Left ventricle myocardium superior (tissue), 1 donor: ENCODE measurements at regions not wholly inside any gene's neighbourhood (a gene's known extent, or its start where the extent isn't known, plus 50 kb on each side); places are given as distances from the start of the nearest gene placed in this dataset.
"Not testable (repeated sequence)": the region's sequence is repeated elsewhere in the genome, so short reads cannot be mapped to it uniquely, and the experiment has no call there.

Source experiments
- ATAC-seq: fragments of 200-7000 bp; cut with Tn5 transposase; one replicate; pipeline ENCODE4 v1.9.1; 2020; ENCODE audit warnings: mild to moderate bottlenecking, moderate library complexity
- DNase-seq: peaks from one replicate; pipeline ENCODE4 v3.0.0-alpha.2; 2020
- intact Hi-C: fragments of 100-400 bp; cut with micrococcal nuclease; formaldehyde crosslinking; loops from one replicate; pipeline ENCODE4 v1.11.0; 2022
- donor health status: DM: no; HTN: yes; CAD: no; lungs with severe emphysema.

DNA sequence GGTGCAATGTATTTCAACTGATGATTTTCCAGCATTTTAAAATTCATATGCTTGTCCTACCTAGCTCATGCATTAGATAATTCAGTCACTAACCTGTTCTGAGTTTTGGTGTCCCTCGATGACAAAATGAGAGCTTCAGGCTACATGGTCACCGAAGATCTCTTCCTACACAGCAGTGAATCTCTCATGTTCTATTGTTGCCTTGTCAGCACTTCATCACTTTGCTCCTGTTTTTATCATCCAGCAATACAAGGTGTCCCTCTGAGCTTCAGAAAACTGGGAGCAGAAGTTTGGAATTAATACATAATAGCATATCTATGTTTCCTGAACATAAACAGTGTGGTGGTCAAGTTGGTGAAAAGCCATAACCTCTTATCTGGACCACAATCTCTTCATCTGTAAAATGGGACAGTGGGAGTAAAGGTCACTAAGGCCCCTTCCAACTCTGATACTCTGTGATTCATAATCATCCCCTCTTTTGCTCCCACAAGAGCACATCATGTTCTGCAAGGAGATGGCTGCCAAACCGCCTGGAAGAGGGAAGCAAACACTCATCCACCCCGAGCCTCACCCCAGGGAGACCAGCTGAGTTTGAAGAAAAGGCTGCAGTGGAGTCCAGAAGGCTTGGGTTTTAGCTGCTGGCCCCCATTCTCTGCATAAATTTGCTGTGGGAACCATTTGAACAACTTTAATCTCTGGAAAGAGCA is 137.9 kb upstream of the F3 start:
- peak; percentile 73 for DNase-seq
- ATAC-seq = peak; percentile 92
- intact Hi-C loops = no loop called here

DNA sequence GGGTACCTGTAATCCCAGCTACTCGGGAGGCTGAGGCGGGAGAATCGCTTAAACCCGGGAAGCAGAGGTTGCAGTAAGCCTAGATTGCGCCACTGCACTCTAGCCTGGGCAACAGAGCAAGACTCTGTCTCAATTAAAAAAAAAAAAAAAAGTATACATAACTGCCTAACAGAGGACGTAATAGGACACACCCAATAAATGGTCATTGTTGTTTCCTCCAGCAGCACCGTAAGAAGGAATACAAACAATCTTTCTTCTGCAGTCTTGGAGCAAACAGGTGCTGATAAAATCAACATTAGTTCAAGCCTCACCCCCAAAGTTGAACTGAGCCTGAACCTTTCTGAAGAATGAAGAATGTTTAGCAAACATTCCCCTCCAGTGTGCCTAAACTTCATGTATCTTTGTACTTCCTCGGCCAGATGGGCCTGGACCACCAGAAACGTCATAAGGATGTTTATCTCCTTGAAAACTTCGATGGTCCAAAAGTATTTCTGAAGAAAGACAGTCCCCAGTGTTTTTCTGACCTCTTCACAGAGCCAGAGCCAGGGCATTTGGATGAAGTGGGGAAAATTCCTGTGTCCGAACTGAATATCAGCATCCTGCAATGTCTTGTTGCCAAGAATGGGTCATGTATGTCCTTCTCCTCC is 136.8 kb upstream of the F3 start:
- DNase-seq (no peak), ATAC-seq (peak; percentile 62)
- intact Hi-C loops = no loop called here

DNA sequence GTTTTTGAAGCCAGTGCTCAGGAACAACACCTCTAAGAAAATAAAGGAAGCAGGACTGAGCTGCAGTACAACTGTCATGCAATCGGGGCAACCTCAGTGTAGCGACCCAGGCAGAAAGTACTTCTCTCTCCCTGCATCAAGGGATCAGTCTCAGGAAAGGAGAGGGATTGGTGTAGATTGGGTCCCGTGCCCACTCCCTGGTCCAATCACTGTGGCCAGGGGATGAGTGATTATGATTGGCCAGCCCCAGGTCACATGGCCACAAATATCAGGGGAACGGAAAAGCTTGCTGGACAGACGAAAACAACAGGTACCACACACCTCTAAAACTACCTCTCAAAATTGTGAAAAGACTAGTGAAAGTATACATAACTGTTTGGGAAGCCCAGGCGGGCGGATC is 136.2 kb upstream of the F3 start:
- intact Hi-C loops = no loop called here
- no peak for ATAC-seq
- DNase-seq = no peak

DNA sequence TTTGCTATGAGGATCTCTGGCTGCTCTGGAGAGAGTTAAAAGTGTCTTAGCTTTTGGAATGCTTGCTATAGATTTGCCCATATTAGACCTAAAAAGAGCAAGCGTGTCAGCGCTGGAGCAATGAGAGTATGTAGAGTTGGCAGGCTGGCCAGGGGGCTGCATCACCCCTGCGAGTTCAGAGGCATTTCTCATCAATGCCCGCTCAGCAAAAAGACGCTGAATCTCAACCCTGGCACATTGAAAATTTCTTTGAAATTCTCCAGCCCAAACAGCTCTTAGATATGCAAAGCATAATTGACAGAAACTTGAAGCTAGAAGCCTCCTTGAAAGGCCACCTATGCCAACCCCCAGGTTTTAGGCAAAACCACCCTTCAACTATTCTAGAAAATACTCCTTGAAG is 135.5 kb upstream of the F3 start:
- intact Hi-C loops = no loop called here
- no peak for ATAC-seq
- DNase-seq = no peak

DNA sequence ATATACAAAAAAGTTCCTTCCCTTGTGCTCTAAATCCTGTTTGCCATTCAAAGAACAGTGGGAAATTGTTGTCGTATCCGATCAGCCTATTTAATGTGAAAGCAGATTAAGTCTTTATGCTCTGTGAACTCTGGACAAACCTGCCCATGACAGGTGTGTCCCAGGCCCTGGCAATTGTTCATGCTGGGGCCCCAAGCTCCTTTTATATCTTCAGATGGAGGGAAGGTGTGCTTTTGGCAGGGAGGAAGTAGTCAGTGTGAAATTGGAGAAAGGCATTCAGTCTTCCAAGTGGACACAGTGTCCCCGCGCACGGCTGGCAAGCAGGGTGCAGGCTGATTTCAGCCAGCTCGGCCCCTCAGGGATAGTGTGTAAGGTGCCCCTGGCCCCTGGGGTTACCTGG is 135.1 kb upstream of the F3 start:
- ATAC-seq = no peak
- intact Hi-C loops = no loop called here
- no peak for DNase-seq

DNA sequence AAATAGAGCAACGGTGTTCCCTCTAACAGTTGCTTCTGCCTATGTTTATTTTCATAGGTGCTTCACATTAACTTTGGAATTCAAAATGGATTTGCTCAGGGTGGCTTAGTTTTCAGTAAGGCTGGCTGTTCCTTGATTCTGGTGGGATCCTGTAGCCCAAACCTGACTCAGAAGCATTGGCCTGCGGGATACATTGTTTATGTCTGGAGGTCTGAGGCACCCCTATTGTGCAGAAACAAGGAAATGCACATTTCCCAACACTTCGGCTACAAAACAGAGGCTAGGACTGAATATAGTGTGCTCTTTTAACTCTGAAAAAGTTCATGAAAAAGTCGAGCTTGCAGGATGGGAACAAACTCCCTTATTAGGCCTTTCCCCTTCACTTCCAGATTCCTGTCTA is 133.8 kb upstream of the F3 start:
- ATAC-seq (no peak), DNase-seq (no peak)
- intact Hi-C loops = no loop called here

DNA sequence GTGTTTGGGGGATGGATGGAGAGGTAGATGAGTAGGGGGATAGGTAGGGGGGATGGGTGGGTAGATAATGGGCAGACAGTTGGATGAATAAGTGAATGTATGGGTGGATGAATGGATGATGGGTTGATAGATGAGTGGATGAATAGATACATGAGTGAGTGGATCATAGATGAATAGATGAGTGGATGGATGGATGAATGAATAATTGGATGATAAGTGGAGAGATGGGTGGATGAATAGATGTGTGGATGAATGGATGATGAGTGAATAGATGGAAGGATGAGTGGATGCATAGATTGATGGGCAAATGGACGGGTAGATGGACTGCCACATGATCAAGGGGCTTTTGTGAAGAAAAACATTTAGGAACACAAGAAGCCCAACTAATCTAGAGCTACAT is 133.3 kb upstream of the F3 start:
- ATAC-seq = no peak
- intact Hi-C loops = no loop called here
- DNase-seq = no peak

DNA sequence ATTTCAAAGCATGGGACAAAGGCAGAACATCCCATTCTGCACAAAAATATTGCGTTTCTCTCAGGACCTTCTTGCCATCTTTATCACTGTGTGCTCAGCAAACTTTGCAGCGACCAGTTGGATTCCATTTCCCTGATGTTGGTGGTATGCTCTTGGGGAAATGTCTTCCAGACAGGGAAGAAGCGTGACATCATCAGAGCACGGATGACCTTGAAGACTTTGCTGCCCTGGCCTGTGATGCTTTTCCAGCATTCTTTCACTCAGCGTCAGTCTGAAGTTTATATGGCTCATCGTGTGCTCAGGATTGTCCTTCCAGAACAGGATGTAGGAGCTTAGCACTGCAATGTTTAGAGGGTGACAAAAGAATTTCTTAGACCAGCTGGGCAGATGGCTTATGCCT is 131.4 kb upstream of the F3 start:
- intact Hi-C loops = no loop called here
- ATAC-seq (no peak), DNase-seq (no peak)

DNA sequence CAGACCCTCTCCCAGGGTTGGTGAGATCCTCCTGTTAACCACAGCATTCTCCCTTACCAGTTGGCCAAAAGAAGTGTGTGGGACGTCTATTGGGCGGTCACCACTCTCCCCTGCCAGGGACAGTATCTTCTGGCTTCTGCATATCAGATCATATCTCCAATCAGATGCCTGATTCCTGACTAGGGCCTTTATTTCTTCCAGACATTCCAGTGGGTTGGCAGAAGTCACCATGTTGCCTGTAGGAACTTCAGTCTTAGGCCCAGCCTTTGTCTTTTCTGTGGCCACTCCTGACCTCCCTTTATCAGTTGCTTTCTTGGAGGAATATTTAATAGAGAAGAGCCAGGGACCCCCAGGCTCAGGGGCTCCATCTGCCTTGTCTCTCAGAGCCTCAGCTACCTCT is 130.4 kb upstream of the F3 start:
- DNase-seq (no peak), ATAC-seq (no peak)
- intact Hi-C loops = no loop called here

DNA sequence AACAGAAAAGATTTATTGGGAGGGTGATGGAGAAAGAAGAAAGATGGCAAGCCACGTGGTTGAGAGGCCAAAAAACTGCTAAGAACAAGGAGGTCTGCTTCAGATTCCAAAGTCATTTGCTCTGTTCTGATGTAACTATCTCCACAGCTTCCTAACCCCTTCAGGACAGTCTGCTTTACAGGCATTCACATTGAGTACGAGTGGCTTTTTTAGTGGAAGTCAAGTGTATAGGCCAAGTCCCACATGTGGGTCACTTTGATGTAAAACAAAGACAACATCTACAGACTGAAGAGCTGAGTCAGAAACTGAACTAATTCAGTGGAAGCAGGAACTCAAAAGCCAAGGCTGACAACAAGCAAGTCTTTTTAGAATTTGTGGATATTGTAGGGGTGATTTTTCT is 128.7 kb upstream of the F3 start:
- ATAC-seq = no peak
- intact Hi-C loops = no loop called here

DNA sequence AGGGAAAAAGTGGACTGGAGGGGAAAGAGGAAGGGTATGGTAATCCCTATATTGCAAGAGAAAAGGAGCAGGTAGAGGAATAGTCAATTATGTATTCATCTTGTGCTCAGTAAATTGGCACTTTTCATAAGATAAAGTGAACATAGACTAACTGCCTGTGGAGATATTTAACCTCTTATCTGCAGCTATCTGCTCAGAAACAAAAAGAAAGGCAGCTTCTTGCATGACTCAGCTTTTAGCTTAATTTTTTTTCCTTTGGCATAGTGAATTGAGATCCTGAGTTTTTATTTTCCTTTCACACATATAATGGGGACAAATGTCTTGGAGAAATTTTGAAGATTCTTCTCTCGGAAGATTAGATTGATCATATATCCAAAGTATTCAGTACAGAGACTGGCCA is 127.6 kb upstream of the F3 start:
- no peak for DNase-seq
- intact Hi-C loops = loop anchor here (10.0 kb wide), 2 partner anchors 126 to 134 kb away; no protein-coding TSS in a partner anchor
- no peak for ATAC-seq

More for the DNA sequence above, 128.7 kb upstream of the F3 start:
- no peak for DNase-seq

DNA sequence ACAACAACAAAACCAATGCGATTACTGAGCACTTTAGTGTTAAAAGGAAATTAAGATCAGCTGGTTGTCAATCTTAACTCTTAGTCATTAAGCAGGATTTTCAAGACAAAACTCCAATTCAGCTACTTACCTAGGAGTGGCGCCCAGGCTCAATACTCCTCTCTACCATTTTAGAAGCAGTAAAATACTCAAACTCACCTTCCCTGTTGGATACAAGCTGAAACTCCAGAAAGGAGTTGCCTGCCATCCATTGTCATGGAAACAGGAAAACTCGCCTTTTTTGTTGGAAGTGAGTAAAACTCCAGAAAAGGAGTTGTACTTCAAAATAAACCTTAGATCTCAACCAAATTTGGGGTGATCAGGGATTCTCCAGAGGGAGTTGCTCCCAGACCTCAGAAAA is 127.0 kb upstream of the F3 start:
- intact Hi-C loops = loop anchor here (10.0 kb wide), 2 partner anchors 126 to 134 kb away; no protein-coding TSS in a partner anchor
- no peak for DNase-seq
- no peak for ATAC-seq

DNA sequence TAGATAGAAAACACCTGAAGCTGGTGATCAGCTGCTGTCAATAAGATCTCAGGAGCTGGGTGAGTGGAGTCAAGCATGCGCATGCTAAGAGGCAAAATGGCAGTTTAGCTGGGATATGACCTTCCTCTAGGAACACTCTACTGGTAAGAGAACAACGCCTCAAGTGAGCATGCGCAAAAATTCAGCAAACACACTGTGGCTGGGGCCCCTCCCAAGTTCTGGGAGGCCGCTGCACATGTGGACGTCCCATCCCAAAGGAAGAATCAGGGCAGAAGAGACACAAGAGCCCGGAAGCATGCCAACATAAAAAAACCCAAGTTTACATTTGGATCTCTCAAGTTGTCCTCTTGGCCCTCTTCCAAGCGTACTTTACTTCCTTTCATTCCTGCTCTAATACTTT is 126.3 kb upstream of the F3 start:
- intact Hi-C loops = loop anchor here (10.0 kb wide), 2 partner anchors 127 to 133 kb away; no protein-coding TSS in a partner anchor
- ATAC-seq (no peak), DNase-seq (no peak)

DNA sequence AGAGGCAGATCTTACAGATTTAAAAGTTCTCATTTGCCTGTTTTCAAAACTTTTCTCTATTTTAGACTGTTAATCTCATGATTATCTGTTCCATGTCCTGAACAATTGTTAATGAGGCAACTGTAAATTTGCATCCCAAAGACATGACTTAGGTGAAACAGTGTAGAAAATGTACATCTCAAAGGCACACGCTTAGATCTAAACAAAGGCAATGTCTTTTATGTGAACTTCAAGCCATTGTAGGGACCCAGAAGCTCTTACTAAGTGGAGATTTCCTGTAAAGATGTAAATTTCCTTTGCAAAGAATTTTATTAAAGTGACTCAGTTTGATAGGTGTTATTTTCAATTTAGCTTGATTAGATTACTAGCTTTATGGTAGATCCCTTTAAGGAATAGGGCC is 125.2 kb upstream of the F3 start:
- intact Hi-C loops = loop anchor here (10.0 kb wide), 2 partner anchors 128 to 132 kb away; no protein-coding TSS in a partner anchor
- DNase-seq (no peak), ATAC-seq (no peak)

DNA sequence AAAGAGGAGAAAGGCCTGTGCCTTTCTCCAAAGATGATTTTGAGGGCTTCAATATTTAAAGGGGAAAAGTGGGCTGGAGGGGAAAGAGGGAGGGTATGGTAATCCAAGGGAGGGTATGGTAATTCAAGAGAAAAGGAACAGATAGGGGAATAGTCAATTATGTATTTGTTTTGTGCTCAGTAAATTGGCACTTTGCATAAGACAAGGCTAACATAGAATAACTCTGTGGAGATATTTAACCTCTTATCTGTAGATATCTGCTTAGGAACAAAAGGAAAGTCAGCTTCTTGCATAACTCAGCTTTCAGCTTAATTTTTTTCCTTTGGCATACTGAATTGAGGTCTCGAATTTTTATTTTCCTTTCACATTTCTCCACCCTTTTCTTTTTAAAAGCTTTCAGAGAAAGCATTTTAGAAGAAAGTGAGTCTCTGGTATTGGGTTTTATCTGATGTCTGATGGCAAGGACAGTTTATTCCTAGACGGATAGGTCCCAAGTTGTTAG is 119.9 kb upstream of the F3 start:
- no peak for DNase-seq
- ATAC-seq = no peak
- intact Hi-C loops = loop anchor here (10.0 kb wide), 2 partner anchors 127 to 133 kb away; no protein-coding TSS in a partner anchor

DNA sequence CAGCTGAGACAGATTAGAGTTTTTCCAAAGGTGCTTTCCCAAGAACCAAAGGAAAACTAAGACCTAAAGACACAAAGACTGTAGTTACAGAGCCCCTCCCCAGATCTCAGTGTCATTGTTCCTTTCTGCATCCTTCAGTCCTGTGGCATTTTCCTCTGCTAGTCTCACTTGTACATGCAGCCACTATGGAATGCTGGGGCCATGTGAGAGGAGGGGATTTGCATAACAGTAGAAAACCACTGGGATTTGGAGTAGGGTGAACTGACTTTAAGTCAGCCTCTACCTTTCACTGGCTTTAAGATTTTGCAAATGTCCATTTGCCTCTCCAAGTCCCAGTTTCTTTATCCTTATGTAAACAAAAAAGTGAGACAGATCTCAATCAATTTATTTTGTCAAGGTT is 119.4 kb upstream of the F3 start:
- intact Hi-C loops = loop anchor here (10.0 kb wide), 2 partner anchors 126 to 134 kb away; no protein-coding TSS in a partner anchor
- ATAC-seq = no peak
- DNase-seq = no peak

DNA sequence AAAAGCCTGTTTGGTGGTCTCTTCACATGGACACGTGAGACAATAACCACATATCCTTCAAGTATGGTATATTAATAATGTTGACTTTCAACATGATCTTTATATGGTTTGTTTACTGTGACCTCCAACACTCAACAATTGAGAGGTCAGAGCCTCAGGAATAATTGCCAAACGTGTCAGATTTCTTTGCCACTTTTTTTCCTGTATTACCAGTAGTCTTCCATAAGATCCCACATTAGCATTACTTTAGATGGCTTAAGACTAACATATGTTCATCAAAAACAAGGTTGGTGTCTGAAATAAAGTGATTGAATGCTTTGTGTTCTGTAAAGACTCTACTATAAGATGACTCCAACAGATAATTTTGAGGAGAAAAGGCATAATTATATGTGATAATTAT is 118.7 kb upstream of the F3 start:
- ATAC-seq (no peak), DNase-seq (no peak)
- intact Hi-C loops = loop anchor here (10.0 kb wide), 2 partner anchors 125 to 135 kb away; no protein-coding TSS in a partner anchor

DNA sequence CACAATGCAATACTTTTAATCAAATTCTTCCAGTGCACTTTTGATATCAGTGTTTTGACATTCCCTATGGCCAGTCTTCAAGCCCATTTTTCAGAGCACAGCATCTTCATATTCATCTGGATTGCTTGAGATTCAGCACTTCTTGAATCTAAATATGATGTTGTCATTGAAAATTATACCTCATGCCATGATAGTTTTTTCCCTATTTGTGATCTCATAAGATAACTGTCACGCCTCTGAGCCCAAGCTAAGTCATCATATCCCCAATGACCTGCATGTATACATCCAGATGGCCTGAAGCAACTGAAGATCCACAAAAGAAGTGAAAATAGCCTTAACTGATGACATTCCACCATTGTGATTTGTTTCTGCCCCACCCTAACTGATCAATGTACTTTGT is 117.6 kb upstream of the F3 start:
- intact Hi-C loops, ATAC-seq, DNase-seq: not testable (repeated sequence)

DNA sequence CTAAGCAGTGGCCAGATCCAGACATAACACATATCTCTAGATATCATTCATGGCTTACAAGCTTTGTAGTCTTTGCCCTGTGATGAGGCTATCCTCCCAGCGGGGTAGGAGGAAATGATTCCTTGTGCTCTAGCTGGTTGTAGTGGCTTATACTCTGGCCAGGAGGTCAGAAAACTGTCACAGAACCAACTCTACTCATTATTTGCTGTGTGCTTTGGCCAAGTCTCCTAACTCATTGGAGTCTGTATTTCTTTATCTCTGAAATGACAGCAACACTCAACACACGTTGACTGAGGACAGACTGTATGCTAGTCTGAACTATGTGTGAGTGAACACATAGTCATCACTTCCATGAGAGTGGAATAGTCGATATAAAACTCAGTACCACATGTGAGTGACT is 116.7 kb upstream of the F3 start:
- intact Hi-C loops = no loop called here
- ATAC-seq (peak; percentile 92), DNase-seq (no peak)

DNA sequence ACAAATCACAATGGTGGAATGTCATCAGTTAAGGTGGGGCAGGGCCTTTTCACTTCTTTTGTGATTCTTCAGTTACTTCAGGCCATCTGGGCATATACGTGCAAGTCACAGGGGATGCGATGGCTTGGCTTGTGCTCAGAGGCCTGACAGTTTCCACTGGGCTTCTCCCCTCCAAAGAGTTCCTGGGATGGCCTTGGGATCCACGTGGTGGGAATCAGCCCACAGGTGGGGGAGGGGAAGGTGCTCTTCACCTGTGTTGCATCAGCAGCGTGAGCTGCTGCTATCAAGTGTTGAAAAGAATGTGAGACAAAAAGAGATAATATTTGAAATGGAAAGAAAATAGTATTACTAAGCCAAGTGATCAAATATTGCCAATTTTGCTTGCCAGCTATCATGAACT is 116.2 kb upstream of the F3 start:
- peak; percentile 82 for ATAC-seq
- intact Hi-C loops = not testable (repeated sequence)
- peak; percentile 81 for DNase-seq

DNA sequence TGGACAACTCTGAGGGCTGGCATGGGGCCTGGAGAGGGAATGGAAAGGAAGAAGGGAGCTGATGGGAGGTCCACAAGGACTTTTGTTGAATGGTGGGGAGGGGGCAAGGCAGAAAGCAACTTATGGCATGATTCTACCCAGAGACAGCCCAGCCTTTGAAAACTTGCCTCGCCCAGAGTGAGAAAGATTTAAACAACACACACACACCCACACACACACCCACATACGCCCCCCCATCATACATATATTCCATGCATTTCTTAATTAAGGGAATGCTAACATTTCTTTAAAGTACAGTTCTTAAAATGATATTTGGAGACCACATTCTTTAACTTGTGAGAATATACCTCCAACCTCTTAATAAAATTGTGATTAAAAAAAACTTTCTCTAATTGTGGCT is 115.4 kb upstream of the F3 start:
- DNase-seq = no peak
- no peak for ATAC-seq
- intact Hi-C loops = no loop called here
